ENCODE measurements at regions not wholly inside any gene's neighbourhood (a gene's known extent, or its start where the extent isn't known, plus 50 kb on each side); places are given as distances from the start of the nearest gene placed in this dataset.
"Not testable (repeated sequence)": the region's sequence is repeated elsewhere in the genome, so short reads cannot be mapped to it uniquely, and the experiment has no call there.

DNA sequence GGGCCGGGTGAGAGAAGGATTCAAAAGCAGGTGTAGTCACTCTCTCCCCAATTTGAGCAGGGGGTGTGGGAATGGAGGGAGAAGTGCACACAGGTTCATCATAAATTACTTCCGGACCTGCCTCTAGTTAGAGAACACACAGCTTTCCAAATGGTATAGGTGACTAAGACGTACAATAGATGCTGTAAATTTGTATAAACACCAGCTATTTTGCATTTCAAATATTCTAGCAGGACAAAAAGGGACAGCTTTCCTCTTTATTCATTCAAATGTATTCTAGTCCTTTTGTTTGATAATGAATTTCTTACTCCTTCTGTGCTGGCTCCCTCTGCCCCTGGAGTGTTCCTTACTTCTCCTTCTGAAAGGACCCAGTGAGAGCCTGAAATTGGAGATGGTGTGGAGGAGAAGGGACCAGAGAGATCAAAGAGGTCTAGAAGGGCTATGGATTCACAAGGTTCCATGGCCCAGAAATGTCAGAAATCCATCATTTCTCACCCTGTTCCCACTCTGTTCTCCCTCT lies 53.2 kb upstream of the SH3BP4 start:
- no peaks in the 10 kb centered on the region for H3K4me1 ChIP-seq
- 92 to 98% methylated on average over 3 of the region's 3 CpGs for WGBS, 2 donors
- DNase-seq (no peak), ATAC-seq (ENCODE audit: low FRiP score in 2 of 2) (no peak)
- no peaks in the 10 kb centered on the region for H3K9me3 ChIP-seq
- no peaks in the 10 kb centered on the region for H3K27me3 ChIP-seq
- H3K27ac ChIP-seq = no peak overlapping the region
- H3K4me3 ChIP-seq = no peak overlapping the region
- TF ChIP-seq EP300 (IDR thresholded peaks at IDR 0.05) (no peak), POLR2AphosphoS5 (IDR thresholded peaks at IDR 0.05) (no peak), POLR2A (IDR thresholded peaks at IDR 0.05) (no peak)
- TF ChIP-seq, protein P1, sequence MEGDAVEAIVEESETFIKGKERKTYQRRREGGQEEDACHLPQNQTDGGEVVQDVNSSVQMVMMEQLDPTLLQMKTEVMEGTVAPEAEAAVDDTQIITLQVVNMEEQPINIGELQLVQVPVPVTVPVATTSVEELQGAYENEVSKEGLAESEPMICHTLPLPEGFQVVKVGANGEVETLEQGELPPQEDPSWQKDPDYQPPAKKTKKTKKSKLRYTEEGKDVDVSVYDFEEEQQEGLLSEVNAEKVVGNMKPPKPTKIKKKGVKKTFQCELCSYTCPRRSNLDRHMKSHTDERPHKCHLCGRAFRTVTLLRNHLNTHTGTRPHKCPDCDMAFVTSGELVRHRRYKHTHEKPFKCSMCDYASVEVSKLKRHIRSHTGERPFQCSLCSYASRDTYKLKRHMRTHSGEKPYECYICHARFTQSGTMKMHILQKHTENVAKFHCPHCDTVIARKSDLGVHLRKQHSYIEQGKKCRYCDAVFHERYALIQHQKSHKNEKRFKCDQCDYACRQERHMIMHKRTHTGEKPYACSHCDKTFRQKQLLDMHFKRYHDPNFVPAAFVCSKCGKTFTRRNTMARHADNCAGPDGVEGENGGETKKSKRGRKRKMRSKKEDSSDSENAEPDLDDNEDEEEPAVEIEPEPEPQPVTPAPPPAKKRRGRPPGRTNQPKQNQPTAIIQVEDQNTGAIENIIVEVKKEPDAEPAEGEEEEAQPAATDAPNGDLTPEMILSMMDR (IDR thresholded peaks at IDR 0.05) = no peak
- H3K36me3 ChIP-seq = no peaks in the 10 kb centered on the region

GRCh38 chr2:234888442-234888841 lies 63.4 kb upstream of the SH3BP4 start:
- not testable (repeated sequence) for H3K27ac ChIP-seq; H3K36me3 ChIP-seq; DNase-seq; H3K9me3 ChIP-seq; ATAC-seq (ENCODE audit: low FRiP score in 2 of 2); H3K27me3 ChIP-seq; H3K4me1 ChIP-seq
- 27 to 74% methylated on average over 24 to 30 of the region's 34 CpGs for WGBS, 2 donors
- peak overlapping the region in 2 of 4 donors; percentile 25 to 33 for H3K4me3 ChIP-seq

DNA sequence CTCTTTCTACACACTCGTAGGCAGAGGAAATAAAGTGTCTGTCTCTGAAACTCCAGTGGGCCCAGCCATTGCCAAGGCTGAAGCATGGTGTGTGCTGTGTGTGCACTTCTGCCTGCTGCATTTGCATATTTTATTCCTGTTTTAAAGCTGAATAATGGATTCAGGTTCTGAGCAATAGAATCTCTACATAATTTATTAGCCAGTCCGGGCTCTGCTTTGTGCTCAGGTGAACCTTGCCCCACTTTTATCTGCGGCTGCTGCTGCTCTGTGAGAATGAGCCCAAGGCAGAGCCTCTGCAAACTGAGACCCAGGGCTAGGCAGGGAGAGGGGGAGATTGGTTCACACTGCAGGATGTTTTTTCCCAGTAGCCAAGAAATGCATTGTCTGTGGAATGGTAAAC lies 64.6 kb upstream of the SH3BP4 start:
- ATAC-seq (ENCODE audit: low FRiP score in 2 of 2) (no peak), DNase-seq (no peak)
- Histone ChIP-seq H3K27ac (no peak overlapping the region), H3K4me3 (no peak overlapping the region), H3K4me1 (no peaks in the 10 kb centered on the region), H3K36me3 (no peaks in the 10 kb centered on the region), H3K27me3 (no peaks in the 10 kb centered on the region), H3K9me3 (no peaks in the 10 kb centered on the region)
- 85 to 96% methylated on average over 3 of the region's 3 CpGs for WGBS, 2 donors
- TF ChIP-seq POLR2AphosphoS5 (IDR thresholded peaks at IDR 0.05) = no peak
- TF ChIP-seq, protein P1 (IDR thresholded peaks at IDR 0.05) = no peak
- TF ChIP-seq POLR2A (IDR thresholded peaks at IDR 0.05) = no peak
- TF ChIP-seq EP300 (IDR thresholded peaks at IDR 0.05) = no peak

- Histone ChIP-seq H3K9me3 (no peaks in the 10 kb centered on the region), H3K4me1 (peaks cover 0 to 4% (median 1%) of the 10 kb centered on the region in 4 donors), H3K27me3 (no peaks in the 10 kb centered on the region), H3K4me3 (no peak overlapping the region), H3K36me3 (no peaks in the 10 kb centered on the region), H3K27ac (no peak overlapping the region)
- TF ChIP-seq EP300 (IDR thresholded peaks at IDR 0.05) (no peak), POLR2A (IDR thresholded peaks at IDR 0.05) (no peak), POLR2AphosphoS5 (IDR thresholded peaks at IDR 0.05) (no peak)
- TF ChIP-seq, protein P1 (IDR thresholded peaks at IDR 0.05) = no peak
- WGBS, 2 donors = 78 to 82% methylated on average over 6 of the region's 6 CpGs
- DNase-seq (no peak), ATAC-seq (ENCODE audit: low FRiP score in 2 of 2) (no peak)
These were observed 65.9 kb upstream of the SH3BP4 start for GRCh38 chr2:234885886-234886285.

GRCh38 chr2:234885118-234885517 lies 66.7 kb upstream of the SH3BP4 start:
- Histone ChIP-seq H3K27me3 (no peaks in the 10 kb centered on the region), H3K4me3 (no peak overlapping the region), H3K36me3 (no peaks in the 10 kb centered on the region), H3K9me3 (no peaks in the 10 kb centered on the region), H3K27ac (no peak overlapping the region), H3K4me1 (peaks cover 0 to 4% (median 1%) of the 10 kb centered on the region in 4 donors)
- ATAC-seq (ENCODE audit: low FRiP score in 2 of 2) (no peak), DNase-seq (no peak)
- 96% methylated on average over 7 of the region's 7 CpGs for WGBS, 2 donors
- TF ChIP-seq POLR2A (IDR thresholded peaks at IDR 0.05) (no peak), POLR2AphosphoS5 (IDR thresholded peaks at IDR 0.05) (no peak), EP300 (IDR thresholded peaks at IDR 0.05) (no peak)
- TF ChIP-seq, protein P1 (IDR thresholded peaks at IDR 0.05) = no peak
